GM23338 (cell line): ENCODE measurements at regions not wholly inside any gene's neighbourhood (a gene's known extent, or its start where the extent isn't known, plus 50 kb on each side); places are given as distances from the start of the nearest gene placed in this dataset.

ENCODE experiments used
- EZH2phosphoT487 ChIP-seq: fragments of 200-600 bp; sonication (generic); IDR thresholded peaks from one replicate; pipeline ENCODE4 v1.8.1; 2018; ENCODE audit warnings: antibody characterized with exemption; ENCODE audit not compliant: unreplicated experiment
- POLR2AphosphoS5 ChIP-seq: IDR thresholded peaks from 2 replicates; pipeline ENCODE4 v1.6.1; 2016; ENCODE audit warnings: antibody characterized with exemption, low read depth
- ZNF114 ChIP-seq: fragments of 250-450 bp; sonication (Bioruptor Pico); IDR thresholded peaks from 2 replicates; pipeline ENCODE4 v1.5.0; 2020; ENCODE audit warnings: mild to moderate bottlenecking, moderate library complexity
- TF ChIP-seq, protein P1 (sequence below), 2 experiments: fragments of 200-600 bp in 1 of 2; sonication (generic) in 1 of 2; conservative IDR thresholded peaks; 2 replicates each; pipeline versions ENCODE4 v1.5.1 to v1.6.1; 2016 to 2017; ENCODE audit warnings: antibody characterized with exemption in 2 of 2, low read depth in 2 of 2, mild to moderate bottlenecking in 2 of 2, moderate library complexity in 1 of 2

DNA sequence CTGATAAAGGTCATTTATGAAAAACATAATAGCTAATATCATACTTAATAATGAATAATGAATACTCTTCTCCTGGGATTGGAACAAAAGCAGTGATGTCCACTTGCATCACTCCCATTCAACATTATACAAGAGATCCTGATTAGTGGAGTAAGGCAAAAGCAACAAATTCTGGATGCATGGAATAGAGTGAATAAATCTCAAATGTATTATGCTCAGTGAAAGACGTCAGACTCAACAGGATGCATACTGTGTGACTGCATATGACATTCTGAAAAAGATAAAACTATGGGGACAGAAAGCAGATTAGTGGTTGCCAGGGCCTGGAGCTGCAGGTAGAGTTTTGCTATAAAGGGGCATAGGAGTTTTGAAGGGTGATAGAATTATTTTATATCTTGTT is 77.6 kb upstream of the ZBTB20 start:
- TF ChIP-seq, protein P1, sequence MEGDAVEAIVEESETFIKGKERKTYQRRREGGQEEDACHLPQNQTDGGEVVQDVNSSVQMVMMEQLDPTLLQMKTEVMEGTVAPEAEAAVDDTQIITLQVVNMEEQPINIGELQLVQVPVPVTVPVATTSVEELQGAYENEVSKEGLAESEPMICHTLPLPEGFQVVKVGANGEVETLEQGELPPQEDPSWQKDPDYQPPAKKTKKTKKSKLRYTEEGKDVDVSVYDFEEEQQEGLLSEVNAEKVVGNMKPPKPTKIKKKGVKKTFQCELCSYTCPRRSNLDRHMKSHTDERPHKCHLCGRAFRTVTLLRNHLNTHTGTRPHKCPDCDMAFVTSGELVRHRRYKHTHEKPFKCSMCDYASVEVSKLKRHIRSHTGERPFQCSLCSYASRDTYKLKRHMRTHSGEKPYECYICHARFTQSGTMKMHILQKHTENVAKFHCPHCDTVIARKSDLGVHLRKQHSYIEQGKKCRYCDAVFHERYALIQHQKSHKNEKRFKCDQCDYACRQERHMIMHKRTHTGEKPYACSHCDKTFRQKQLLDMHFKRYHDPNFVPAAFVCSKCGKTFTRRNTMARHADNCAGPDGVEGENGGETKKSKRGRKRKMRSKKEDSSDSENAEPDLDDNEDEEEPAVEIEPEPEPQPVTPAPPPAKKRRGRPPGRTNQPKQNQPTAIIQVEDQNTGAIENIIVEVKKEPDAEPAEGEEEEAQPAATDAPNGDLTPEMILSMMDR (conservative IDR thresholded peaks at IDR 0.05; ENCODE audit: low read depth in 2 of 2) = no peak
- TF ChIP-seq POLR2AphosphoS5 (no peak), ZNF114 (CRISPR knock-in tag) (no peak), EZH2phosphoT487 (no peak)
